Calu3 (cell line): ENCODE measurements at regions not wholly inside any gene's neighbourhood (a gene's known extent, or its start where the extent isn't known, plus 50 kb on each side); places are given as distances from the start of the nearest gene placed in this dataset.

Experiments used
- BruUV-seq: library from RNA; stranded (reverse); fragments of 400-500 nt; replicated peaks from 2 replicates; lab custom pipeline; 2021; lab: Mats Ljungman, UMichigan
- CTCF ChIA-PET: fragments of 300-600 bp; sonication (Branson Sonifier 250); formaldehyde crosslinking; loops from one replicate; lab custom pipeline; 2022; ENCODE audit warnings: antibody characterized with exemption; lab: Charles Lee
- DNase-seq: peaks from one replicate; pipeline ENCODE4 v3.0.0; 2022
- H3K27ac Mint-ChIP-seq: one replicate; pipeline ENCODE4 v1.8.0; 2022; ENCODE audit warnings: mixed read lengths; ENCODE audit not compliant: unreplicated experiment
- H3K27me3 Mint-ChIP-seq: one replicate; pipeline ENCODE4 v1.8.0; 2022; ENCODE audit warnings: mixed read lengths; ENCODE audit not compliant: unreplicated experiment
- H3K36me3 Mint-ChIP-seq: one replicate; pipeline ENCODE4 v1.8.0; 2022; ENCODE audit warnings: mild to moderate bottlenecking, moderate library complexity, mixed read lengths; ENCODE audit not compliant: insufficient read depth, unreplicated experiment
- H3K4me1 Mint-ChIP-seq: one replicate; pipeline ENCODE4 v1.8.0; 2022; ENCODE audit warnings: mild to moderate bottlenecking, low read depth, mixed read lengths; ENCODE audit not compliant: unreplicated experiment
- H3K4me3 Mint-ChIP-seq: one replicate; pipeline ENCODE4 v1.8.0; 2022; ENCODE audit warnings: mild to moderate bottlenecking, low read depth, moderate library complexity, mixed read lengths; ENCODE audit not compliant: unreplicated experiment
- H3K9me3 Mint-ChIP-seq: one replicate; pipeline ENCODE4 v1.8.0; 2022; ENCODE audit warnings: low read depth, mixed read lengths; ENCODE audit not compliant: unreplicated experiment
- CTCF ChIP-seq: fragments of 200-600 bp; IDR thresholded peaks from one replicate; pipeline ENCODE4 v1.8.0; 2022; ENCODE audit warnings: antibody characterized with exemption; ENCODE audit not compliant: unreplicated experiment
- intact Hi-C: fragments of 100-400 bp; cut with micrococcal nuclease; formaldehyde crosslinking; loops from one replicate; pipeline ENCODE4 v1.10.0; 2022; ENCODE audit not compliant: unreplicated experiment

- no peak for TF ChIP-seq CTCF
- Mint-ChIP-seq H3K4me1 (no peaks in the 10 kb centered on the region), H3K36me3 (no peaks in the 10 kb centered on the region), H3K9me3 (no peaks in the 10 kb centered on the region), H3K27ac (no peak overlapping the region), H3K4me3 (no peak overlapping the region), H3K27me3 (peaks cover 48% of the 10 kb centered on the region)
- intact Hi-C loops: no loop called here
- no peak for DNase-seq
- CTCF ChIA-PET: no interaction called here
- BruUV-seq: no TSS peak
Measured at GRCh38 chr22:23415490-23415851, 164.6 kb downstream of the IGLL1 start.

GRCh38 chr22:23414727-23415489, 165.2 kb downstream of the IGLL1 start:
- no peak for TF ChIP-seq CTCF
- no peak overlapping the region for H3K27ac Mint-ChIP-seq
- no peak overlapping the region for H3K4me3 Mint-ChIP-seq
- no peaks in the 10 kb centered on the region for H3K9me3 Mint-ChIP-seq
- no peaks in the 10 kb centered on the region for H3K36me3 Mint-ChIP-seq
- intact Hi-C loops: no loop called here
- H3K4me1 Mint-ChIP-seq: no peaks in the 10 kb centered on the region
- CTCF ChIA-PET: no interaction called here
- DNase-seq: no peak
- peaks cover 52% of the 10 kb centered on the region for H3K27me3 Mint-ChIP-seq
- BruUV-seq: no TSS peak

- no TSS peak for BruUV-seq
- no peak for DNase-seq
- Mint-ChIP-seq H3K27ac (no peak overlapping the region), H3K9me3 (no peaks in the 10 kb centered on the region), H3K36me3 (no peaks in the 10 kb centered on the region), H3K4me3 (no peak overlapping the region), H3K27me3 (peaks cover 56% of the 10 kb centered on the region), H3K4me1 (no peaks in the 10 kb centered on the region)
- CTCF ChIA-PET: interaction anchor here (0.9 kb wide), 1 partner anchor 36 kb away, joined by 3 read pairs; no protein-coding TSS in a partner anchor
- TF ChIP-seq CTCF: no peak
- intact Hi-C loops: no loop called here
Measured at GRCh38 chr22:23411739-23412138, 168.4 kb downstream of the IGLL1 start.

GRCh38 chr22:23410411-23410810, 169.7 kb downstream of the IGLL1 start:
- Mint-ChIP-seq H3K27ac (no peak overlapping the region), H3K4me3 (no peak overlapping the region), H3K9me3 (no peaks in the 10 kb centered on the region), H3K27me3 (peaks cover 65% of the 10 kb centered on the region), H3K36me3 (no peaks in the 10 kb centered on the region), H3K4me1 (no peaks in the 10 kb centered on the region)
- intact Hi-C loops: no loop called here
- no TSS peak for BruUV-seq
- CTCF ChIA-PET: no interaction called here
- TF ChIP-seq CTCF: no peak
- DNase-seq: no peak
